ENCODE measurements at regions not wholly inside any gene's neighbourhood (a gene's known extent, or its start where the extent isn't known, plus 50 kb on each side); places are given as distances from the start of the nearest gene placed in this dataset.

GRCh38 chr5:166058660-166059059, 2232.8 kb upstream of the WWC1 start:
- ATAC-seq: no peak
- TF ChIP-seq ZNF70 (CRISPR knock-in tag; IDR thresholded peaks at IDR 0.05) (no peak), SNAI2 (CRISPR knock-in tag; IDR thresholded peaks at IDR 0.05) (no peak), ESRRG (CRISPR knock-in tag; IDR thresholded peaks at IDR 0.05) (no peak), OSR1 (CRISPR knock-in tag; IDR thresholded peaks at IDR 0.05) (no peak), RARB (CRISPR knock-in tag; IDR thresholded peaks at IDR 0.05) (no peak), ZNF8 (CRISPR knock-in tag; IDR thresholded peaks at IDR 0.05) (no peak), CSRNP3 (CRISPR knock-in tag; IDR thresholded peaks at IDR 0.05) (no peak), ZNF565 (CRISPR knock-in tag; conservative IDR thresholded peaks at IDR 0.05; ENCODE audit: low read depth) (no peak), ZFP3 (CRISPR knock-in tag; IDR thresholded peaks at IDR 0.05) (no peak), CSDC2 (CRISPR knock-in tag; IDR thresholded peaks at IDR 0.05) (no peak), PATZ1 (CRISPR knock-in tag; IDR thresholded peaks at IDR 0.05; ENCODE audit: borderline replicate concordance) (no peak), BACH2 (CRISPR knock-in tag; IDR thresholded peaks at IDR 0.05; ENCODE audit: borderline replicate concordance) (no peak), TCF4 (CRISPR knock-in tag; IDR thresholded peaks at IDR 0.05; ENCODE audit: borderline replicate concordance) (no peak), ARNTL (CRISPR knock-in tag; IDR thresholded peaks at IDR 0.05; ENCODE audit: borderline replicate concordance, low read depth) (no peak), GLIS3 (CRISPR knock-in tag; IDR thresholded peaks at IDR 0.05) (no peak), TSHZ2 (CRISPR knock-in tag; IDR thresholded peaks at IDR 0.05) (no peak)
- TF ChIP-seq, protein P1, sequence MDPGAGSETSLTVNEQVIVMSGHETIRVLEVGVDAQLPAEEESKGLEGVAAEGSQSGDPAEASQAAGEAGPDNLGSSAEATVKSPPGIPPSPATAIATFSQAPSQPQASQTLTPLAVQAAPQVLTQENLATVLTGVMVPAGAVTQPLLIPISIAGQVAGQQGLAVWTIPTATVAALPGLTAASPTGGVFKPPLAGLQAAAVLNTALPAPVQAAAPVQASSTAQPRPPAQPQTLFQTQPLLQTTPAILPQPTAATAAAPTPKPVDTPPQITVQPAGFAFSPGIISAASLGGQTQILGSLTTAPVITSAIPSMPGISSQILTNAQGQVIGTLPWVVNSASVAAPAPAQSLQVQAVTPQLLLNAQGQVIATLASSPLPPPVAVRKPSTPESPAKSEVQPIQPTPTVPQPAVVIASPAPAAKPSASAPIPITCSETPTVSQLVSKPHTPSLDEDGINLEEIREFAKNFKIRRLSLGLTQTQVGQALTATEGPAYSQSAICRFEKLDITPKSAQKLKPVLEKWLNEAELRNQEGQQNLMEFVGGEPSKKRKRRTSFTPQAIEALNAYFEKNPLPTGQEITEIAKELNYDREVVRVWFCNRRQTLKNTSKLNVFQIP (CRISPR knock-in tag; IDR thresholded peaks at IDR 0.05; ENCODE audit: borderline replicate concordance, low read depth): no peak
- TF ChIP-seq, protein P2, sequence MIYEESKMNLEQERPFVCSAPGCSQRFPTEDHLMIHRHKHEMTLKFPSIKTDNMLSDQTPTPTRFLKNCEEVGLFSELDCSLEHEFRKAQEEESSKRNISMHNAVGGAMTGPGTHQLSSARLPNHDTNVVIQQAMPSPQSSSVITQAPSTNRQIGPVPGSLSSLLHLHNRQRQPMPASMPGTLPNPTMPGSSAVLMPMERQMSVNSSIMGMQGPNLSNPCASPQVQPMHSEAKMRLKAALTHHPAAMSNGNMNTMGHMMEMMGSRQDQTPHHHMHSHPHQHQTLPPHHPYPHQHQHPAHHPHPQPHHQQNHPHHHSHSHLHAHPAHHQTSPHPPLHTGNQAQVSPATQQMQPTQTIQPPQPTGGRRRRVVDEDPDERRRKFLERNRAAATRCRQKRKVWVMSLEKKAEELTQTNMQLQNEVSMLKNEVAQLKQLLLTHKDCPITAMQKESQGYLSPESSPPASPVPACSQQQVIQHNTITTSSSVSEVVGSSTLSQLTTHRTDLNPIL (CRISPR knock-in tag; IDR thresholded peaks at IDR 0.05; ENCODE audit: low read depth): no peak

DNA sequence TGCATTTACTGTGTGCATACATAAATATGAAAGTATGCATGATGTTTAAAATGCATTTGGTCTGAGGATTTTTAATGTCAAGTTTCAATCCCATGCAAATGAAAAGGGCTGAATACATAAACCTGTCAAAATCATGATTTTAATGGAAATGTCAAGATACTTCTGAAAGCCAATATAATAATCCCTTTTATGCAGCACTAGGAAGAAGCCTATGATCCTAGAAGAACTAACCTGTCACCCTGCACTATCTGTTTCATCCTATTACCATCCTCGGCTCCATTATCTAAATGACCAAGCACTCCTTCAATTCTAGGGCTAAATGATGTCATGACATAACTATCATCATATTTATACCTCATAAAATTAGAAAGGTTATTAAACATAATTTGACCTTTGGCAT, 2229.4 kb upstream of the WWC1 start:
- TF ChIP-seq CSDC2 (CRISPR knock-in tag; IDR thresholded peaks at IDR 0.05) (no peak), ZNF565 (CRISPR knock-in tag; conservative IDR thresholded peaks at IDR 0.05; ENCODE audit: low read depth) (no peak), RARB (CRISPR knock-in tag; IDR thresholded peaks at IDR 0.05) (no peak), ZC3H10 (CRISPR knock-in tag; IDR thresholded peaks at IDR 0.05) (no peak), ZFP3 (CRISPR knock-in tag; IDR thresholded peaks at IDR 0.05) (no peak), ZFP30 (CRISPR knock-in tag; IDR thresholded peaks at IDR 0.05) (no peak), CSRNP3 (CRISPR knock-in tag; IDR thresholded peaks at IDR 0.05) (no peak), BACH2 (CRISPR knock-in tag; IDR thresholded peaks at IDR 0.05; ENCODE audit: borderline replicate concordance) (no peak), SNAI2 (CRISPR knock-in tag; IDR thresholded peaks at IDR 0.05) (no peak), ARNTL (CRISPR knock-in tag; IDR thresholded peaks at IDR 0.05; ENCODE audit: borderline replicate concordance, low read depth) (no peak), GLIS3 (CRISPR knock-in tag; IDR thresholded peaks at IDR 0.05) (no peak), ZNF70 (CRISPR knock-in tag; IDR thresholded peaks at IDR 0.05) (no peak), TSHZ2 (CRISPR knock-in tag; IDR thresholded peaks at IDR 0.05) (no peak)
- TF ChIP-seq, protein P2 (CRISPR knock-in tag; IDR thresholded peaks at IDR 0.05; ENCODE audit: low read depth): no peak
- no peak for ATAC-seq

Data from SK-N-SH treated with all-trans-retinoic acid at 6 μM for 48 hours (cell line).